HG02759 (cell line): ENCODE measurements at regions not wholly inside any gene's neighbourhood (a gene's known extent, or its start where the extent isn't known, plus 50 kb on each side); places are given as distances from the start of the nearest gene placed in this dataset.

Experiments used
- ATAC-seq: cut with Tn5 transposase; IDR thresholded peaks from one replicate; pipeline ENCODE4 v1.9.1; 2021; ENCODE audit warnings: mild to moderate bottlenecking, moderate library complexity; ENCODE audit not compliant: unreplicated experiment

GRCh38 chr4:146029147-146029546 is 90.5 kb upstream of the ZNF827 start:
- peak; percentile 42 for ATAC-seq

GRCh38 chr4:146027761-146028160 is 89.1 kb upstream of the ZNF827 start:
- no peak for ATAC-seq

- peak; percentile 95 for ATAC-seq
These were observed 84.8 kb upstream of the ZNF827 start for GRCh38 chr4:146023334-146023967.

- ATAC-seq = no peak
These were observed 83.9 kb upstream of the ZNF827 start for GRCh38 chr4:146022541-146022940.

GRCh38 chr4:146018247-146018646 is 79.6 kb upstream of the ZNF827 start:
- no peak for ATAC-seq

- ATAC-seq = no peak
These were observed 66.1 kb upstream of the ZNF827 start for GRCh38 chr4:146004730-146005129.

- no peak for ATAC-seq
These were observed 50.0 kb upstream of the ZNF827 start for GRCh38 chr4:145988628-145989027.
